A549 (cell line): ENCODE measurements at regions not wholly inside any gene's neighbourhood (a gene's known extent, or its start where the extent isn't known, plus 50 kb on each side); places are given as distances from the start of the nearest gene placed in this dataset.

ENCODE experiments used
- ATAC-seq, 2 experiments: fragments of 200-7000 bp in 1 of 2; fragments of >200 bp in 1 of 2; cut with Nextera tagmentation in 1 of 2; cut with Tn5 transposase in 1 of 2; 3 replicates each; pipeline versions ENCODE4 v1.8.0 to v1.9.1; 2018 to 2020; ENCODE audit warnings: mild to moderate bottlenecking in 1 of 2, moderate library complexity in 1 of 2
- CTCF ChIA-PET: fragments of 300-600 bp; sonication (Branson Sonifier 250); formaldehyde crosslinking; extraction: SDS; loops from one replicate; lab custom pipeline; 2021; ENCODE audit warnings: antibody characterized with exemption, inconsistent platforms; lab: Yijun Ruan, JAX
- POLR2A ChIA-PET: fragments of 350-600 bp; formaldehyde crosslinking; extraction: SDS; loops from one replicate; lab custom pipeline; 2021; ENCODE audit warnings: antibody characterized with exemption, inconsistent platforms; lab: Yijun Ruan, JAX
- DNase-seq, 2 experiments: peaks; one replicate each; pipeline versions ENCODE4 v3.0.0 to v3.0.0-alpha.2; 2011 to 2016; ENCODE audit warnings: low read depth in 1 of 2, low spot score in 1 of 2
- FAIRE-seq: peaks from 2 replicates; lab custom pipeline; 2011; peaks lifted over from hg19 to GRCh38; lab: Jason Lieb, UNC
- H3K27ac ChIP-seq, 2 experiments: fragments of >200 bp; sonication (Bioruptor Twin); formaldehyde crosslinking; 3 replicates each; pipeline ENCODE4 v1.5.1; 2016 to 2017
- H3K4me1 ChIP-seq: fragments of >200 bp; sonication (Bioruptor Twin); formaldehyde crosslinking; 3 replicates; pipeline ENCODE4 v1.6.1; 2016
- H3K4me2 ChIP-seq: fragments of >200 bp; sonication (Bioruptor Twin); formaldehyde crosslinking; 3 replicates; pipeline ENCODE4 v1.6.1; 2016
- H3K4me3 ChIP-seq: fragments of >200 bp; sonication (Bioruptor Twin); formaldehyde crosslinking; 3 replicates; pipeline ENCODE4 v1.5.1; 2016
- H3K9me3 ChIP-seq: fragments of >200 bp; sonication (Bioruptor Twin); formaldehyde crosslinking; 3 replicates; pipeline ENCODE4 v1.6.1; 2016
- CBX2 ChIP-seq: fragments of 200-600 bp; sonication (generic); IDR thresholded peaks from 2 replicates; pipeline ENCODE4 v1.6.1; 2016; ENCODE audit warnings: low read depth, mild to moderate bottlenecking, borderline replicate concordance
- CBX8 ChIP-seq: fragments of 200-600 bp; sonication (generic); IDR thresholded peaks from 2 replicates; pipeline ENCODE4 v1.6.1; 2016
- CHD4 ChIP-seq: fragments of 200-600 bp; sonication (generic); IDR thresholded peaks from 2 replicates; pipeline ENCODE4 v1.6.1; 2016; ENCODE audit warnings: antibody characterized with exemption, mild to moderate bottlenecking, borderline replicate concordance
- FOSB ChIP-seq: fragments of 250-450 bp; sonication (Bioruptor Pico); IDR thresholded peaks from 2 replicates; pipeline ENCODE4 v1.5.0; 2020; ENCODE audit warnings: mild to moderate bottlenecking, moderate library complexity
- GATA3 ChIP-seq: IDR thresholded peaks from 2 replicates; pipeline ENCODE4 v1.6.1; 2012; ENCODE audit warnings: borderline replicate concordance
- HDAC2 ChIP-seq: fragments of 200-600 bp; sonication (generic); IDR thresholded peaks from 2 replicates; pipeline ENCODE4 v1.6.1; 2016
- HEYL ChIP-seq: fragments of 250-450 bp; sonication (Bioruptor Pico); IDR thresholded peaks from 2 replicates; pipeline ENCODE4 v1.8.0; 2021; ENCODE audit warnings: mild to moderate bottlenecking, moderate library complexity
- JUN ChIP-seq, 2 experiments: fragments of >200 bp; sonication (Bioruptor Twin); formaldehyde crosslinking; IDR thresholded peaks; 2 replicates in 1 of 2; 3 replicates in 1 of 2; pipeline ENCODE4 v1.6.1; 2016 to 2017
- KDM5A ChIP-seq: fragments of 200-600 bp; sonication (generic); IDR thresholded peaks from 2 replicates; pipeline ENCODE4 v1.6.1; 2016; ENCODE audit warnings: antibody characterized with exemption, mild to moderate bottlenecking
- MAFK ChIP-seq: fragments of 450-650 bp; IDR thresholded peaks from 2 replicates; pipeline ENCODE4 v1.6.1; 2014; ENCODE audit not compliant: partially characterized antibody
- MAZ ChIP-seq: fragments of 150-350 bp; IDR thresholded peaks from 2 replicates; pipeline ENCODE4 v1.6.1; 2014; ENCODE audit warnings: antibody characterized with exemption, low read depth, low read length, borderline replicate concordance
- MYC ChIP-seq: IDR thresholded peaks from 2 replicates; pipeline ENCODE4 v1.6.1; 2012; ENCODE audit warnings: mild to moderate bottlenecking, inconsistent platforms, low read length, improper control_type of control experiment, borderline replicate concordance
- NFE2L2 ChIP-seq: fragments of 150-350 bp; conservative IDR thresholded peaks from 2 replicates; pipeline ENCODE4 v1.6.1; 2014; ENCODE audit warnings: low read length
- NPAS2 ChIP-seq: fragments of 250-450 bp; sonication (Bioruptor Pico); IDR thresholded peaks from 2 replicates; pipeline ENCODE4 v1.8.0; 2022; ENCODE audit warnings: mild to moderate bottlenecking, moderate library complexity, borderline replicate concordance
- RARB ChIP-seq: fragments of 250-450 bp; sonication (Bioruptor Pico); IDR thresholded peaks from 2 replicates; pipeline ENCODE4 v1.8.0; 2021; ENCODE audit warnings: mild to moderate bottlenecking, moderate library complexity
- ZC3H11A ChIP-seq: fragments of 450-650 bp; IDR thresholded peaks from 2 replicates; pipeline ENCODE4 v1.6.1; 2014; ENCODE audit warnings: antibody characterized with exemption, mild to moderate bottlenecking
- ZFP36 ChIP-seq: fragments of 450-650 bp; IDR thresholded peaks from 2 replicates; pipeline ENCODE4 v1.6.1; 2014; ENCODE audit warnings: borderline replicate concordance; ENCODE audit not compliant: partially characterized antibody
- WGBS: methylation state at CpG from one replicate; pipeline ENCODE4 v1.1.6; 2017; ENCODE audit errors: missing lambda C conversion rate; 5-methylcytosine and 5-hydroxymethylcytosine counted together
- TF ChIP-seq, protein P1 (sequence below): fragments of 200-600 bp; sonication (generic); IDR thresholded peaks from 2 replicates; pipeline ENCODE4 v1.6.1; 2016; ENCODE audit warnings: antibody characterized with exemption, mild to moderate bottlenecking, moderate library complexity
- TF ChIP-seq, protein P2 (sequence below): fragments of 250-450 bp; sonication (Bioruptor Pico); IDR thresholded peaks from 2 replicates; pipeline ENCODE4 v1.5.0; 2021; ENCODE audit warnings: mild to moderate bottlenecking, moderate library complexity, borderline replicate concordance

GRCh38 chr6:48733581-48733980, 622.6 kb upstream of the PTCHD4 start (continued):
- TF ChIP-seq MYC: no peak
- no peak for TF ChIP-seq FOSB (CRISPR knock-in tag)
- TF ChIP-seq, all 56 proteins: peak for 0

- FAIRE-seq: no peak
- CTCF ChIA-PET: interaction anchor here (1.6 kb wide), 1 partner anchor 16 kb away, joined by 3 read pairs; no protein-coding TSS in a partner anchor
- no peak for ATAC-seq
- POLR2A ChIA-PET: no interaction called here
- no peaks in the 10 kb centered on the region for H3K9me3 ChIP-seq
- DNase-seq: no peak
- no peak overlapping the region for H3K4me3 ChIP-seq
- H3K4me1 ChIP-seq: no peaks in the 10 kb centered on the region
- H3K27ac ChIP-seq: no peak overlapping the region
- no peak overlapping the region for H3K4me2 ChIP-seq
- no peak for TF ChIP-seq MAFK
- TF ChIP-seq, protein P1, sequence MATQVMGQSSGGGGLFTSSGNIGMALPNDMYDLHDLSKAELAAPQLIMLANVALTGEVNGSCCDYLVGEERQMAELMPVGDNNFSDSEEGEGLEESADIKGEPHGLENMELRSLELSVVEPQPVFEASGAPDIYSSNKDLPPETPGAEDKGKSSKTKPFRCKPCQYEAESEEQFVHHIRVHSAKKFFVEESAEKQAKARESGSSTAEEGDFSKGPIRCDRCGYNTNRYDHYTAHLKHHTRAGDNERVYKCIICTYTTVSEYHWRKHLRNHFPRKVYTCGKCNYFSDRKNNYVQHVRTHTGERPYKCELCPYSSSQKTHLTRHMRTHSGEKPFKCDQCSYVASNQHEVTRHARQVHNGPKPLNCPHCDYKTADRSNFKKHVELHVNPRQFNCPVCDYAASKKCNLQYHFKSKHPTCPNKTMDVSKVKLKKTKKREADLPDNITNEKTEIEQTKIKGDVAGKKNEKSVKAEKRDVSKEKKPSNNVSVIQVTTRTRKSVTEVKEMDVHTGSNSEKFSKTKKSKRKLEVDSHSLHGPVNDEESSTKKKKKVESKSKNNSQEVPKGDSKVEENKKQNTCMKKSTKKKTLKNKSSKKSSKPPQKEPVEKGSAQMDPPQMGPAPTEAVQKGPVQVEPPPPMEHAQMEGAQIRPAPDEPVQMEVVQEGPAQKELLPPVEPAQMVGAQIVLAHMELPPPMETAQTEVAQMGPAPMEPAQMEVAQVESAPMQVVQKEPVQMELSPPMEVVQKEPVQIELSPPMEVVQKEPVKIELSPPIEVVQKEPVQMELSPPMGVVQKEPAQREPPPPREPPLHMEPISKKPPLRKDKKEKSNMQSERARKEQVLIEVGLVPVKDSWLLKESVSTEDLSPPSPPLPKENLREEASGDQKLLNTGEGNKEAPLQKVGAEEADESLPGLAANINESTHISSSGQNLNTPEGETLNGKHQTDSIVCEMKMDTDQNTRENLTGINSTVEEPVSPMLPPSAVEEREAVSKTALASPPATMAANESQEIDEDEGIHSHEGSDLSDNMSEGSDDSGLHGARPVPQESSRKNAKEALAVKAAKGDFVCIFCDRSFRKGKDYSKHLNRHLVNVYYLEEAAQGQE: no peak
- TF ChIP-seq, all 56 proteins: peak for 0
- 24% methylated on average over 2 of the region's 2 CpGs for WGBS
These were observed 603.7 kb upstream of the PTCHD4 start for GRCh38 chr6:48714699-48715098.

GRCh38 chr6:48714250-48714649, 603.3 kb upstream of the PTCHD4 start:
- no peak overlapping the region for H3K4me3 ChIP-seq
- WGBS: 75% methylated on average over 2 of the region's 2 CpGs
- no peak for TF ChIP-seq FOSB (CRISPR knock-in tag)
- TF ChIP-seq ZFP36: no peak
- TF ChIP-seq GATA3: no peak
- no peak for TF ChIP-seq KDM5A
- TF ChIP-seq RARB (CRISPR knock-in tag): no peak
- TF ChIP-seq NFE2L2: no peak
- TF ChIP-seq JUN (IDR thresholded peaks at IDR 0.05): no peak
- TF ChIP-seq HEYL (CRISPR knock-in tag): no peak
- no peak for TF ChIP-seq CBX8
- no peak for TF ChIP-seq CHD4
- TF ChIP-seq NPAS2 (CRISPR knock-in tag): no peak
- no peak for TF ChIP-seq MAZ
- TF ChIP-seq ZC3H11A: no peak
- no peak for TF ChIP-seq HDAC2
- TF ChIP-seq, protein P1: no peak
- TF ChIP-seq, protein P2, sequence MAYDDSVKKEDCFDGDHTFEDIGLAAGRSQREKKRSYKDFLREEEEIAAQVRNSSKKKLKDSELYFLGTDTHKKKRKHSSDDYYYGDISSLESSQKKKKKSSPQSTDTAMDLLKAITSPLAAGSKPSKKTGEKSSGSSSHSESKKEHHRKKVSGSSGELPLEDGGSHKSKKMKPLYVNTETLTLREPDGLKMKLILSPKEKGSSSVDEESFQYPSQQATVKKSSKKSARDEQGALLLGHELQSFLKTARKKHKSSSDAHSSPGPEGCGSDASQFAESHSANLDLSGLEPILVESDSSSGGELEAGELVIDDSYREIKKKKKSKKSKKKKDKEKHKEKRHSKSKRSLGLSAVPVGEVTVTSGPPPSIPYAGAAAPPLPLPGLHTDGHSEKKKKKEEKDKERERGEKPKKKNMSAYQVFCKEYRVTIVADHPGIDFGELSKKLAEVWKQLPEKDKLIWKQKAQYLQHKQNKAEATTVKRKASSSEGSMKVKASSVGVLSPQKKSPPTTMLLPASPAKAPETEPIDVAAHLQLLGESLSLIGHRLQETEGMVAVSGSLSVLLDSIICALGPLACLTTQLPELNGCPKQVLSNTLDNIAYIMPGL: no peak
- TF ChIP-seq MAFK: no peak
- TF ChIP-seq CBX2: no peak
- TF ChIP-seq, all 56 proteins: peak for 0
- Histone ChIP-seq H3K4me1 (no peaks in the 10 kb centered on the region), H3K9me3 (no peaks in the 10 kb centered on the region), H3K4me2 (no peak overlapping the region), H3K27ac (no peak overlapping the region)
- ATAC-seq: no peak
- FAIRE-seq: no peak
- DNase-seq: no peak
- ChIA-PET POLR2A (no interaction called here), CTCF (interaction anchor here (1.6 kb wide), 1 partner anchor 16 kb away, joined by 3 read pairs; no protein-coding TSS in a partner anchor)
